ENCODE measurements at regions not wholly inside any gene's neighbourhood (a gene's known extent, or its start where the extent isn't known, plus 50 kb on each side); places are given as distances from the start of the nearest gene placed in this dataset.

GRCh38 chr4:63222466-63222865, 1186.8 kb downstream of the TECRL start:
- BruUV-seq (replicated peaks) = no TSS peak
- no peaks in the 10 kb centered on the region for H3K4me1 ChIP-seq (ENCODE audit: insufficient read depth, low read length, poor library complexity, severe bottlenecking)
- no peak overlapping the region for H3K4me3 ChIP-seq (ENCODE audit: low read depth, low read length, poor library complexity, severe bottlenecking)
- TF ChIP-seq CTCF (conservative IDR thresholded peaks at IDR 0.05; ENCODE audit: low read depth, low read length) (no peak), EZH2 (IDR thresholded peaks at IDR 0.05; ENCODE audit: borderline replicate concordance, low read depth, low read length, poor library complexity, severe bottlenecking) (no peak)
- no peak overlapping the region for H3K27ac ChIP-seq (ENCODE audit: low read depth, low read length, poor library complexity, severe bottlenecking)
- H3K36me3 ChIP-seq (ENCODE audit: insufficient read depth, low read length, poor library complexity, severe bottlenecking) = no peaks in the 10 kb centered on the region
- ChIA-PET CTCF (no interaction called here), POLR2A (ENCODE audit: low non-redundant PET) (no interaction called here)
- intact Hi-C loops (cut with micrococcal nuclease; ENCODE audit: unreplicated experiment) = no loop called here
- no peak for DNase-seq (ENCODE audit: low spot score)
- H3K27me3 ChIP-seq (replicated peaks; ENCODE audit: insufficient read depth, low read depth, low read length, poor library complexity) = no peaks in the 10 kb centered on the region
- no peaks in the 10 kb centered on the region for H3K9me3 ChIP-seq (ENCODE audit: low read depth, low read length, poor library complexity, severe bottlenecking)

GRCh38 chr4:63221477-63221876, 1187.8 kb downstream of the TECRL start:
- Histone ChIP-seq H3K36me3 (ENCODE audit: insufficient read depth, low read length, poor library complexity, severe bottlenecking) (no peaks in the 10 kb centered on the region), H3K9me3 (ENCODE audit: low read depth, low read length, poor library complexity, severe bottlenecking) (peaks cover 6% of the 10 kb centered on the region), H3K27me3 (replicated peaks; ENCODE audit: insufficient read depth, low read depth, low read length, poor library complexity) (no peaks in the 10 kb centered on the region), H3K27ac (ENCODE audit: low read depth, low read length, poor library complexity, severe bottlenecking) (no peak overlapping the region), H3K4me1 (ENCODE audit: insufficient read depth, low read length, poor library complexity, severe bottlenecking) (no peaks in the 10 kb centered on the region), H3K4me3 (ENCODE audit: low read depth, low read length, poor library complexity, severe bottlenecking) (no peak overlapping the region)
- TF ChIP-seq EZH2 (IDR thresholded peaks at IDR 0.05; ENCODE audit: borderline replicate concordance, low read depth, low read length, poor library complexity, severe bottlenecking) (no peak), CTCF (conservative IDR thresholded peaks at IDR 0.05; ENCODE audit: low read depth, low read length) (no peak)
- ChIA-PET POLR2A (ENCODE audit: low non-redundant PET) (no interaction called here), CTCF (no interaction called here)
- BruUV-seq (replicated peaks) = no TSS peak
- intact Hi-C loops (cut with micrococcal nuclease; ENCODE audit: unreplicated experiment) = no loop called here
- no peak for DNase-seq (ENCODE audit: low spot score)

- Histone ChIP-seq H3K27me3 (replicated peaks; ENCODE audit: insufficient read depth, low read depth, low read length, poor library complexity) (no peaks in the 10 kb centered on the region), H3K4me3 (ENCODE audit: low read depth, low read length, poor library complexity, severe bottlenecking) (no peak overlapping the region), H3K4me1 (ENCODE audit: insufficient read depth, low read length, poor library complexity, severe bottlenecking) (no peaks in the 10 kb centered on the region), H3K36me3 (ENCODE audit: insufficient read depth, low read length, poor library complexity, severe bottlenecking) (no peaks in the 10 kb centered on the region), H3K27ac (ENCODE audit: low read depth, low read length, poor library complexity, severe bottlenecking) (no peak overlapping the region), H3K9me3 (ENCODE audit: low read depth, low read length, poor library complexity, severe bottlenecking) (peaks cover 6% of the 10 kb centered on the region)
- TF ChIP-seq EZH2 (IDR thresholded peaks at IDR 0.05; ENCODE audit: borderline replicate concordance, low read depth, low read length, poor library complexity, severe bottlenecking) = no peak
- TF ChIP-seq CTCF (conservative IDR thresholded peaks at IDR 0.05; ENCODE audit: low read depth, low read length) = no peak
- no TSS peak for BruUV-seq (replicated peaks)
- no peak for DNase-seq (ENCODE audit: low spot score)
- ChIA-PET POLR2A (ENCODE audit: low non-redundant PET) (no interaction called here), CTCF (no interaction called here)
- intact Hi-C loops (cut with micrococcal nuclease; ENCODE audit: unreplicated experiment) = no loop called here
Observed at GRCh38 chr4:63218856-63219255, 1190.4 kb downstream of the TECRL start.

All from A673 (cell line).